GM10266 (cell line): ENCODE measurements at regions not wholly inside any gene's neighbourhood (a gene's known extent, or its start where the extent isn't known, plus 50 kb on each side); places are given as distances from the start of the nearest gene placed in this dataset.

ENCODE experiments used
- DNase-seq: peaks from one replicate; pipeline ENCODE4 v3.0.0; 2012; ENCODE audit errors: extremely low spot score
- CTCF ChIP-seq: IDR thresholded peaks from 2 replicates; pipeline ENCODE4 v1.5.1; 2012; ENCODE audit warnings: mild to moderate bottlenecking, low read depth; ENCODE audit not compliant: control insufficient read depth, insufficient read depth; ENCODE audit errors: missing control alignments

GRCh38 chr10:26637521-26638275 is 59.8 kb upstream of the PDSS1 start:
- DNase-seq: no peak
- TF ChIP-seq CTCF: no peak

DNA sequence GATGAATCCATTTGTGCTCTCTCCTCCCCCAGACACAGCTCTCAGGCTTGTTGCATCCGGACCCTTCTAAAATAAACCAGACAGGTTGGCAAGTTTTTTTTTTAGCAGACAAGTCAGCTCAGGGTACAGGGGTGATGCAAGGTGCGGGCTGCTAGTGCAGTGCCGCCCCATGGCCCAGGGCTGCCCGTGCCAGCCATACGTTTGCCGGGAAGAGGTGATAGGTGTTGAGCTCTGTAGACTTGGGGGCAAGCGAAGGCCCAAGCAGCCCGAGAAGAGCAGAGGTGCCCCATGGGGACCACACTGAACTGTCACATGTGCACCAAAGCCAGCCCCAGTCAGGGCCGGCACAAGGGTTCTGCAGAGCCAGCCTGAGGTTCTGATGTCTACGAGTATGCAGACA is 57.1 kb upstream of the PDSS1 start:
- no peak for TF ChIP-seq CTCF
- DNase-seq: no peak

GRCh38 chr10:26642896-26643653 is 54.4 kb upstream of the PDSS1 start:
- no peak for DNase-seq
- TF ChIP-seq CTCF: no peak

GRCh38 chr10:26647602-26648244 is 49.8 kb upstream of the PDSS1 start:
- TF ChIP-seq CTCF: no peak
- no peak for DNase-seq
